GM19240 (cell line): ENCODE measurements at regions not wholly inside any gene's neighbourhood (a gene's known extent, or its start where the extent isn't known, plus 50 kb on each side); places are given as distances from the start of the nearest gene placed in this dataset.

Source experiments
- DNase-seq: peaks from one replicate; pipeline ENCODE4 v3.0.0; 2011; ENCODE audit warnings: low spot score; ENCODE audit not compliant: insufficient read length

GRCh38 chr20:24866742-24867141 is 82.3 kb upstream of the CST7 start:
- DNase-seq = no peak

GRCh38 chr20:24867556-24867955 is 81.5 kb upstream of the CST7 start:
- no peak for DNase-seq

DNA sequence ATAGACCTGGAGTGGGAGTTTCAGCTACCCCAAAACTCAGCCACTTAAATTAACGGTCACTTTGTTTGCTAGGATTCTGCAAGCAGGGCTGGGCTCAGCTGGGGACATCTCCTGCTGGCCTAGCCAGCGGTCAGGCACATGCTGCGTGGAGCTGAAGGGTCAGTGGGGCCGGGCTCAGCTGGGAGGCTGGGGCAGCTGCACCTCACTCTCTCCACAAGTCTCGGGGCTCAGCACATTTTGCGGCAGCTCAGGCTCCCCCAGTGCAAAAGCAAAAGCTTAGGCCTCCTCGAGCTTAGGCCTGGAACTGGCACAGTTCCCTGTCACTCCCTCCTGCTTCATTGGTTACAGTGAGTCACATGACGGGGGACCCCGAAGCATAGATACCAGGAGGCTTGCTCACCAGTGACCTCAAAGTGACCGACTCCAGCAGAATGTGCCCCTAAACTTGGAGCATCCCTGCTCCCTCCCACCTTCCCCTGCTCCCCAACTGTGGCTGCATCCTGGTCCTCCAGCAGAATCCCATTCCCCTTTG is 80.6 kb upstream of the CST7 start:
- DNase-seq = no peak

- DNase-seq = no peak
These were observed 80.1 kb upstream of the CST7 start for GRCh38 chr20:24868959-24869358.

- no peak for DNase-seq
These were observed 79.0 kb upstream of the CST7 start for GRCh38 chr20:24870057-24870456.

DNA sequence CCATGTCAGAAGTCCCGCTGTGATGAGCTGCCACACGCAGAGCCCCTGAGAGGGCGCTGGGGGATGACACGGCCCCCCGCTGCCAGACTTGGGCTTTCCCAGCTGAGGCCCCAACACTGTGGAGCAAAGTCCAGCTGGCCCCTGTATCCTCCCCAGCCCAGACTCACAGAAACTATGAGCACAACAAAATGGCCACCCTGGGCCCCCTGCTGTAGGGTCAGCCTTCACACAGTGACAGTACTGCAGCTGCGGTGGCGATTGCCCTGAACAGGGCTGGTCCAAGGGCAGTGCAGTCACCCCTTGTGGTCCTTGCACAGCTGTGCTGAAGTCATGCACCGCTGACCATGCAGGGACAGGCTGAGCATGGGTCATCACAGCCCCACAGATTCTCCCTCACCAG is 78.2 kb upstream of the CST7 start:
- no peak for DNase-seq

- no peak for DNase-seq
These were observed 77.4 kb upstream of the CST7 start for GRCh38 chr20:24871480-24872213.

GRCh38 chr20:24872291-24873024 is 76.6 kb upstream of the CST7 start:
- DNase-seq = no peak

DNA sequence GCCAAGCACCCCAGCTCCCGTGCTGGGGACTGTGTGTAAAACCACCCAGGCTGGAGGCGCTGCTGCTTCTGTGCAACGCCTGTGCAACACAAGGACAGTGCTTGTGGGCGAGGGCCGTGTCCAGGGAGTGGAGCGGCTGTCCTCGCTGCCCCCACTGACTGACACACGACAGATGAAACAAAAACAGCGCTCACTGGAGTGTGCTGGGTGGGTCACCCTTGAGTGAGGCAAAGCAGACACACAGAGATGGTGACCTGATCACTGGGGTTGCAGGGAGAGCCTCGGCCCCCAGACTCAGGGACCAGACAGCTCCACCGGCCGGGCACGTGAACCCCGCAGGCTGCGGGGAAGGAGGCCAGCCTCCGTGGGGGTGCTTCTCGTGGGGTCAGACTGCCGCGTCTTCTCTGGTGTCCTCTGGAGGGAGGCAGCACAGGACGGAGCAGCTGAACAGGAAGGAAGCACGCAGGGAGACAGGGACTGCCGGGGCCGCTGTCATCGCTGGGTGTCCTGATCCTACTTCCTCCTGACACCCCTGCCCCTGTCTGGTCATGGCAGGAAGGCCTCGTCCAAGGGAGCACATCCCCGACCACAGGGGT is 75.9 kb upstream of the CST7 start:
- DNase-seq = no peak

DNA sequence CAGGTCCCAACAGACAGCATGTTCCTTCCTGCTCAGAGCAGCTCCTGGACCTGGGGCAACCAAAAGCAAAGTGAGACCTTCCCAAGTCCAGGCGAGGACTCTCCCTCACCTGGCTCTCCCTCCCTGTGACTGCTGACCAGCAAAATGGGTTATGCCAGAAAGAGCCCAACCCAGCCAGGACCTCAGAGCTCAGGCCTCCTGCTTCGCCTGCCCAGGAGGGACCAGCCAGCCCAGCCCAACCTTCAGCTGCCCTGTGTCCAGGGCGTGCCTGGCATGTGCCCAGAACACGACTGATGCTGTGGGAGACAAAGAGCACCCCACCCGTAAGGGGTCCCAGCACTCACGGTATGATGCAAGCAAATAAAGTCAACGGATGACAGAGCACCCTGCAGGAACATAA is 74.0 kb upstream of the CST7 start:
- no peak for DNase-seq

- no peak for DNase-seq
These were observed 71.4 kb upstream of the CST7 start for GRCh38 chr20:24877652-24878051.

DNA sequence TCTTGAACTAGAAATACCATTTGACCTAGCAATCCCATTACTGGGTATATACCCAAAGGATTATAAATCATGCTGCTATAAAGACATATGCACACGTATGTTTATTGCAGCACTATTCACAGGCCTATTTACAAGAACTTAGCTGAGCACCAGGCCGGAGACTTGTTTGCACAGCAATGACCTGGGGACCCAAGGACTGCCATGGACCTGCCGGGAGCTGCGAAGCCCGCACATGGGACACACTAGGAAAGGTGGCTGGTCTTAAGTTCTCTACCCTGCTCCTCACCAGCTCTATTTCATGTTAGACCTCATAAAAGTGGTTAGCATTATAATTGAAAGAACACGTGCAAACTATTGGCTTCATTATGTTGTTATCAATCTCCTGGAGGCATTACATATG is 70.4 kb upstream of the CST7 start:
- DNase-seq = no peak

DNA sequence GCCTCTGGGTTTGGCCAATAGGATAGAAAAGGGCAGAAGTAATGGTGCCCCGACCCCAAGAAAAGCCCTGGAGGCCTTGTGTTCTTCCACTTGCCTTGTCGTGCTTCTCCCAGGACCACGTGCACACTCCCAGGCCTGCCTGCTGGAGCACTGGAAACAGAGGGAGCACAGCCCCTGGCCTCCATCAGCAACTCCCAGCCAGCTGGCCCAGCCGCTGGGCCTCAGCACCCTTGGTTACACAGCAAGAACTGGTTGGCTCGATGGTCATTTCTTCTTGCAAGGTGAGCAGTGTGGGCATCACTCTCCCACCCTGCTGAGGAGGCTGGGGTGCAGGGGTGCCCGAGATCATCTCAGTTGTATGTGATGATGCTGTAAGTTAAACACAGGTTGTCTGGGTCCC is 69.2 kb upstream of the CST7 start:
- DNase-seq = no peak

DNA sequence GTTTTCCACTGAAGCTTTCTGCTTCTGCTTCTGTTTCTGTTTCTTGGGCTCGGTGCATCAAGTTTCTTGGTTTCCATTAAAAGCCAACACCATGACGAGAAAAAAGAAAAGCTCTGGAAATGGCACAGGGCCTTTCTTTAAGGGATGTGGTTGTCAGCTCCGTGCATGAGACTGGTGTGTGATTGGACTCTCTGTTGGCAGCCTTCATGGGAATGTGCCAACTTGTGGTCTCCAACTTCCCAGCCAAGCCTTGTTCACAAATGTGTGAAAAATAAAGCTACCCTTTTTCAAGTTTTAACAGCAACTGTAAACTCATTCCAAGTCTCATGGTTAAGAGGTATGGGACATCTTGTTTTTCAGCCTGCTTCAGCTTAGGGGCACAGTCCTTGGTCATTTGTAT is 68.7 kb upstream of the CST7 start:
- DNase-seq = no peak

DNA sequence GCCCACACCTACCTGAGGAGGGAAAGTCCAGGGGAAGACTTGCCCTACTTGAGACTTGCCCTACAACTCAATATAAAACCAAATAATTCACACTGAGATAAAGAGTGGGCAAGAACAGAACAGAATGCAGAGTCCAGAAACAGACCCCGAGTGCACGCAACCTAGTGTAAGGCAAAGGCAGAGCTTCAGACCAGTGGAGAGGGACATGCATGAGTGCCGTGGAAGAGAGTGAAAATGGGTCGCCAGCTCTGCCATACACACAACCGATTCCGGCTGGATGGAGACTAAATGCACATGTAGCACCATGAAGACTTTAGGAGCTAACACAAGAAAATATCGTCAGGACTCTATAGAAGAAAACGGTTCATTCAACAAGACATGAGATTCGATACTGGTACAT is 58.8 kb upstream of the CST7 start:
- DNase-seq = no peak

DNA sequence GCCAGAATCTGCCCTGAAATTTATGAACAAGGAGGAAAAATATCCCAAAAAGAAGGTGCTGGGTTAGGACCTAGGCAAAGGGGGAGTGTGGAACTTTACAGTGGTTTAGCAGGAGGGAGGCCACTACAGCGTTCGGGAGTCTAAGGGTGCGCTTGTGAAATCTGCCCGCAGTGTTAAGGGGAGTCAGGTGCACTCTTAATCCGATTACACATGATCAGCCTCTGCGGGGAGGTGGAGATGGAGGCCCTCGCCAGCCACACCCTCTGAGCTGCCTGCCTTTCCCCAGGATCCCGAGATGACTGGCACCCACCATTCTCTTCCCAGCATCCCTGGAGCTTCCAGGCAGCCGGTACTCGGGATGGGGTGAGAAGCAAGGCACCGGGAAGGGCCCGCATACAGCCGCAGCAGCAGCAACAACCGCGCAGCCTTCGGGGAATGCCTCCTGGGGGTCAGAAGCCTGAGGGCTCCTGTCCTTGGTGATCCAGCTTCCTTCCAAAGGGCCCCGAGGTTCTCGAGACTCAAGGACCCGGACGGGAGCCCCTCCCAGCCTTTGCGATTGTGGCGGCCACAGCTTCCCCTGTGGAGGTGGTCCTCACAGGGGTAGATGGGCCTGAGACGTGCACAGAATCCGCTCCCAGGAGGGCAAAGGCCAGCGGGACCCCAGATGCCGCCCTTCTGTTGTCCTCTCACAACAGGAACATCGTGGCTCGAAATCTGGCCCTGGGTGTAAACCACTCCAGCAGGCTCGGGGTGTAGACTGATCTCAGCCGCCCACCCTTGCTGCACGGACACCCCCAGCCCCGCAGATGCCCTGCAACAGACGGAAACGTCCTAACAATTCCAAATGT is 57.3 kb upstream of the CST7 start:
- no peak for DNase-seq

GRCh38 chr20:24892522-24892921 is 56.5 kb upstream of the CST7 start:
- DNase-seq = no peak

DNA sequence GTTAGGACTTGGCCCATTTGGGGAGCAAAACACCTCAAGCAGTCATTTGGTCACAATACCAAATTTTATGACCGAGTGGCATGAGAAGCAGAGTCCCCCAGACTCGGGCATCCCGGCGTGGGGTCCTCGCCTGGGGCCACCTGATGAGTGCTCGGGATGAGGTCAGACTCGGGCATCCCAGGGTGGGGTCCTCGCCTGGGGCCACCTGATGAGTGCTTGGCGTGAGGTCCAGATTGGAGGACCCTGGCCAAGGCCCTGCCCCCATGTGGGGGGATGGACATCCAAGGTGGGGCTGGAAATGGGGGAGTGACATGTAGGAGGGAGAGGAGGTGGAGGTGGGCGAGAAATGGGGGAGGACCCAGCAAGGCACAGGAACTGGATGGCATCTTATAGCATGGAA is 56.1 kb upstream of the CST7 start:
- no peak for DNase-seq

- no peak for DNase-seq
These were observed 54.6 kb upstream of the CST7 start for GRCh38 chr20:24894488-24894887.

GRCh38 chr20:24894967-24895366 is 54.1 kb upstream of the CST7 start:
- no peak for DNase-seq

DNA sequence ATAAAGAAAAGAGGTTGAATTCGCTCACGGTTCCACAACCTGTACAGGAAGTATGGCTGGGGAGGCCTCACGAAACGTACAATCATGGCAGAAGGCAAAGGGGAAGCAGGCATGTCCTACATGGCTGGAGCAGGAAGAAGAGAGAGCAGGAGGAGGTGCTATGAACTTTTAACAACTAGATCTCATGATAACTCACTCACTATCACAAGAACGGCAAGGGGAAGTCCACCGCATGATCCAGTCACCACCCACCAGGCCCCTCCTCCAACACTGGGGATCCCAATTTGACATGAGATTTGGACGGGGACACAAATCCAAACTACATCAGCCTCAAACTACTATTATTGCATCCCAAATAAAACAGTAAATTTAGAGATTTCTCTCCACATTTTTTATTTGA is 53.6 kb upstream of the CST7 start:
- no peak for DNase-seq
